GM18505 (cell line): ENCODE measurements at regions not wholly inside any gene's neighbourhood (a gene's known extent, or its start where the extent isn't known, plus 50 kb on each side); places are given as distances from the start of the nearest gene placed in this dataset.
A peak's percentile ranks its signal among the peaks of the same experiment; 100 is the strongest.

ENCODE experiments used
- ATAC-seq: cut with Tn5 transposase; IDR thresholded peaks from one replicate; pipeline ENCODE4 v1.9.1; 2021; ENCODE audit not compliant: unreplicated experiment
- POLR2A ChIP-seq: IDR thresholded peaks from 4 replicates; pipeline ENCODE4 v1.6.1; 2011; ENCODE audit warnings: borderline replicate concordance; ENCODE audit not compliant: insufficient read depth, insufficient read length; ENCODE audit errors: extremely low read depth

DNA sequence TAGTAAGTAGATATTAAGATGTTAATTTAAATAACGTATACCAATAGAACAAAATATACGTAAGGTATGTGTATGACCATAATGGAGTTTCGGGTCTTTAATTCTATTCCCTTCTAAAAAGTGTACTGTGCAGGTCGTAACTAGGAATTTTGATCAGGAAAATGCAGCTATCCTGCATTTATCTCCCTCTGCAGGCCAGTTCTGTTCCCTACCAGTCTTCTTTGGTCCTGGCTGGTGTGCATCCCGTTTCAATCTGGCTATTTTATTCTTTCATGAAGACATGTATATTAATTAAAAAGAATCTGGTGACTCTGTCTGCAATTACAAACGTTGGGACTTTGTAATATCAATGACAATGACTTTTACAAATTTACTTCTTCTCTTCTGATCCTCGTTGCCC, 534.1 kb upstream of the AADAT start:
- no peak for ATAC-seq
- no peak for TF ChIP-seq POLR2A

DNA sequence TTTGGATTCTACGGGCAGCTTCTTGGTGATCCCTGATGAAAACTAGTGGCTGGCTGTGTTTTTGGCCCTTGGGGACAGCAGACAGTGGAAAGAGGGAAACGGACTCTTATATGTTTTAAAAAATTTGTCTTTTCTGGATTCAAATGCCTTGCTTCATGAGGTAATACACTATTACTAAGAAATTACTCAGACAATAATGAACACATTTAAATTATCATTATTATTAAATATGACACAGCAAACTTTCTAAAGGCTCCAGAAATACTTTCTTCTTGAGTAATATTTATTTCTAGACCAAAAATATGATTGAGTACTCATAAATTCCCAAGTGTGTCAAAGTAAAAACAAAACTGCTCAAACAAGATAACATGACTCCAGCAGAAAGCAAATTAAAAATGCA, 520.7 kb upstream of the AADAT start:
- TF ChIP-seq POLR2A, result no peak
- ATAC-seq, result no peak

DNA sequence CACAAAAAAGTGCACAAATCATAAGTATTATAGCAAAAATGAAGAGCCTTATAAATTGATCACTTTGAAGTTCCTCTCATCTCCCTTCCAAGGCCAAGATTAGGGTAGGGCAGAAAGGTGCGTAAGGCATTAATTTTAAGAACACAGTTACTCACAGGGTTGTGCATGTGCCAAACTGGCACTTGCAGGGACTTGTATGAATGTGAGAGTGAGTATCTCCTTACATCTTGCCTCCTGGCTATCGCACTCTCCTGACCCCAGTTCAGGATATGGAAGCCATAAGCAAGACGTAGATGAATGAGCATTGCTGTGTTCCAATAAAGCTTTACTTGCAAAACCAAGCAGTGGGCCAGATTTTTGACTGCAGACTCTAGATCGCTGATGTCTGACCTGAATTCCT, 510.1 kb upstream of the AADAT start:
- TF ChIP-seq POLR2A, result no peak

DNA sequence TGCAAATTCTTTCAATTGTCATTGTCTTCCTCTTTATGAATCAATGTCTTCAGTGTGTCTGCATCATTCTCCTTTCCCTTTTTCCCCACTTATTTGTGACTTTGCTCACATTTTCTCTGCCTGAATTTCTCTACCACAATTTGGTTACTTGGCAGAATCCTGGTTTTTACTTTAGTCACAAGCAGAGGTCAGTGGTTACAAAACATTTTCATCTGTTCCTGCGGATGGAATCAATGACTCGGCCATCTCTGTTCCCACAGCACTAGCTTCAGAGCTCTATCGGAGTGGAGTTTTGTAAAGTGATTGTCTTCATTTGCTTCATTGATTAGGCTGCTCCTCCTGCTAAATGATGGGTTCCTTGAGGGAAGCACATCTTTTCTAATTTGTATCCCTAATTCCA, 501.3 kb upstream of the AADAT start:
- TF ChIP-seq POLR2A, result no peak
- no peak for ATAC-seq

More for the DNA sequence above, 510.1 kb upstream of the AADAT start:
- no peak for ATAC-seq

DNA sequence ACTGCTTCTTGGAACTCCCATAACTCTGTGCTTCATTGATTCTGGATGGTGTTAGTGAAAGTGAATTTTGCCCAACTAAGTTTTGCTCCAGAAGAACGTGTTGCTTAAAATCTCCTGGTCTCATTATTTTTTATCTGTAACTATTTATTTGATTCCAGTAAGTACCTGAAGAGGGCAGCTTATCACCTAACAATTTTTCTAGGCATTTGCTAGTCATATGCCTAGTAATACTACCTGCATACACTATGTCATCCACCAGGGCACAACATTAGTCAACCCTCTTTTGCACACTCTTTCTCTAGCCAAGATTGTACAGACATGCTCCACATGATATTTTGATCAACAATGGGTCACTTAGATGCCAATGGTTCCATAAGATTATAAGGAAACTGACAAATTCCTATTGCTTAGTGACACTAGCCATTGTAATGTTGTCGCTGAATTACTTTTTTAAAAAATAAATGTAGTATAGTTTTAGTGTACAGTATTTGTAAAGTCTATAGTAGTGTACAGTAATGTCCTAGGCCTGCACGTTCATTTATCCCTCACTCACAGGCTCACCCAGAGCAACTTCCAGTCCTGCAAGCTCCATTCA, 499.9 kb upstream of the AADAT start:
- TF ChIP-seq POLR2A, result no peak
- peak; percentile 96 for ATAC-seq

DNA sequence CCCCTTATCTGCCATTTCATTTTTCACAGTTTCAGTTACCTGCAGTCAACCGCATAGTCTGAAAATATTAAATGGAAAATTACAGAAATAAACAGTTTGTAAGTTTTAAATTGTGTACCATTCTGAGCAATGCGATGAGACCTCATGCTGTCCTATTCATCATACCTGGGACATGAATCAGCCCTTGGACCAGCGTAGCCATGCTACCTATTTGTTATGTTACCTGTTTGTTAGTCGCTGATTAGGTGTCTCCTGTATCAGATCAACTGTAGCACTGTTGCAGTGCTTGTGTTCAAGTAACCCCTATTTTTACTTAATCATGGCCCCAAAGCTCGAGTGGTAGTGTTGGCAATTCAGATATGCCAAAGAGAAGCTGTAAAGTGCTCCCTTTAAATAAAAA, 492.2 kb upstream of the AADAT start:
- TF ChIP-seq POLR2A, result no peak
- ATAC-seq, result no peak

DNA sequence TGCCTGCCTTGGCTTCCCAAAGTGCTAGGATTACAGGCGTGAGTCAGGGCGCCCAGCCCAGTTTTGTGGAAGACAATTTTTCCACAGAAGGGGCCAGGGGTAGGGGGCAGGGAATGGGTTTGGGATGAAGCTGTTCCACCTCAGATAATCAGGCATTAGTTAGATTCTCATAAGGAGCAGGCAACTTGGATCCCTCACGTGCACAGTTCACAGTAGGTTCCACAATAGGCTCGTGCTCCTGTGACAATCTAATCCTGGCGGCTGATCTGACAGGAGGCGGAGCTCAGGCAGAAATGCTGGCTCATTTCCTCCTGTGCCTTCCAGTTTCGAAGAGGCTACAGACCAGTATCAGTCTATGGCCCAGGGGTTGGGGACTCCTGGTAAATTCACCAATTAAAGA, 491.6 kb upstream of the AADAT start:
- ATAC-seq, result no peak
- no peak for TF ChIP-seq POLR2A

DNA sequence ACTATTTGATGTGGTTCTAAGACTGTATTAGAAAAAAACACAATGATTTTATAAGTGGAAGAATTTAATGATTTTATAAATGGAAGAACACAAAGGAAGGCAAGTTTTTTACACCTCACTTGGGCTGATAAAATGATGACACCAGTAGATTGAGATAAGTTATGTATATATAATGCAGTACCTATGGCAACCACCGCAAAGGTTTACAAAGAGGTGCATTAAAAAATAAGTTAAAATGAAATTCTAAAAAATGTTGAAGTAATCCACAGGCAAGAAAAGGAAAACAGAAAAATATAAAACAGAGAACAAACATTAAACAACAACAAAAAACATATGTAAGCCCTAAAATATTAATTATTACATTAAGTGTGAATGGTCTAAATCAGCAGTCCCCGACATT, 490.9 kb upstream of the AADAT start:
- TF ChIP-seq POLR2A, result no peak
- no peak for ATAC-seq

DNA sequence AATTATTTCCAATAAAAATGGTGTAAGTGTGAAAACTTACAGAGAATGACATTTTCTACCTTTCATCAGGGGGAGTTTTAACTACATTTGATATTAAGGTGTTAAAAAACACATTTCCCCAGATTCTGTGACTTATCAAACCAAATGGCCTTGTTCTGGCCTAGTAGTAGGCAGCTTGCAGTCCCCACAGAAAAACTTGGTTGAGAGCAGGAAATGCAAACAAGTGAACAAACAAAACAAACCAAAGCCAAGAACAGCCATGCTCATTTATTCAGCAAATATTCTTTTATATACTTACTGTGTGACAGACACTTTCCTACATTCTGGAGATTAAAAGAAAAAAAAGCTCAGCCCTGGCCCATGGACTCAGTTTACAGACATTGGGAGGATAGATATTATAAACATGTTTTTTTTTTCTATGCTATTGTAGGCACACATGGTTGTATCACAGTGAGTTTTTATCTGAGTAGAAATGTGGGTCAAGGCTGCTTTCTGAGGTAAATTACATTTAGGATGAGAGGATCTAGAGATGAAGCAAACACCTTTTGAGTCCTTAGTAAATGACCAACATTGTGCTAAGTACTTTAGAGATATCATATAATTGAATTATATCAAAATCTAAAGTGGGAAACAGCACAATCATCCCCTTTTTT, 449.2 kb upstream of the AADAT start:
- ATAC-seq, result no peak
- no peak for TF ChIP-seq POLR2A

DNA sequence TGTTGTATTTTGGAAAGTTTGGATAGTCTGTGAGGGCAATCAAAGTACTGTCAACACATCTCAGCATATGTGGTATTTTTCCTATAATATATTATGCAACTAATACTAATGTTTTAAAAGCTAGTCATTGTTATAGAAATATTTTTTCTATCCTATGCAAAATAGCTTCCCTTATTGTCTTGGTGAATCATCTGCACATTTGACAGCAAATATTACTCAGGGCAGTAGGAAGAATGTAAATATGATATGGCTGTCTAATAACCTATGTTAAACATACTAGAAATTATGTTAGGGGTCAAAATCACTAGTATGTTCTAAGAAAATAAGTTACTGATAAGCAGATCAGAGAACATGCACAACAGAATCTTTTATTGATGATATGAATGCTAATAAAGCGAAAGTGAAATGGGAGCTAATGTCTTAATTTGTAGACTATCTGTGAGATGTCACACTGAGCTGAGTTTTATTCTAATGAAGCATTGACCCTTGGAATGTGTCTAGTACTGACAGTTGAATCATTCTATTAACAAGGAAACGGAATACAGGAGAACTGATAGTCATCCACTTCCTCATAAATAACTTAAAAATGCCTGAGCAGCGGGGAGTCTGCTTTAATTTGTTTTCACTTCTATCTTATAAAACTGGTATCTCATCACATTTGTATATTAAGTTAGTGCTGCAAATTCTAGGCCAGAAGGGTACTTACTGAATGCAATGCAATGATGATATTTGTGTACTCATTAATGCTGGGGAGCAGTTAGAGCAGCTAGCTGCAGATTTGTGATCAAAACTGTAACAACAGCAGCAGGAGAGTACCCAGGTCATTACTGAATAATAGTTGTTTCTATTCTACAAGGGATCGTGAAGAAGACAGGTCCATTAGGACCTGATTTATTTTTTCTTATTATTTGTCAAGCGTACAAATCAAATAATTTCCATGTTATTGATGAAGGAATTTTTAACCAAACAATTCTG, 440.3 kb upstream of the AADAT start:
- no peak for TF ChIP-seq POLR2A
- ATAC-seq, result no peak

DNA sequence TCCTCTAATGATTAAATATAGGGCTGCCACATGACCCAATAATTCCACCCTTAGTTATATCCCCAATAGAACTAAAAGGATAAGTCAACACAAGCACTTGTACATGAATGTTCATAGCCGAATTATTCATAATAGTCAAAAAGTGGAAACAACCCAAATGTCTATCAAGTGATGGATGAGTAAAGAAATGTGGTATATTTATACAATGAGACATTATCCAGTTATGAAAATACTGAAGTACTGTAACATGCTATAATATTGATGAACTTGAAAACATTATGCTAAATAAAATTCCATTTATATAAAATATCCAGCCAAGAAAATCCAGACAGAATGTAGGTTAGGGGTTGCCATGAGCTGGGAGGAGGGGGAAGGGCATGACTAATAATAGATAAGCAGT, 436.7 kb upstream of the AADAT start:
- no peak for TF ChIP-seq POLR2A

DNA sequence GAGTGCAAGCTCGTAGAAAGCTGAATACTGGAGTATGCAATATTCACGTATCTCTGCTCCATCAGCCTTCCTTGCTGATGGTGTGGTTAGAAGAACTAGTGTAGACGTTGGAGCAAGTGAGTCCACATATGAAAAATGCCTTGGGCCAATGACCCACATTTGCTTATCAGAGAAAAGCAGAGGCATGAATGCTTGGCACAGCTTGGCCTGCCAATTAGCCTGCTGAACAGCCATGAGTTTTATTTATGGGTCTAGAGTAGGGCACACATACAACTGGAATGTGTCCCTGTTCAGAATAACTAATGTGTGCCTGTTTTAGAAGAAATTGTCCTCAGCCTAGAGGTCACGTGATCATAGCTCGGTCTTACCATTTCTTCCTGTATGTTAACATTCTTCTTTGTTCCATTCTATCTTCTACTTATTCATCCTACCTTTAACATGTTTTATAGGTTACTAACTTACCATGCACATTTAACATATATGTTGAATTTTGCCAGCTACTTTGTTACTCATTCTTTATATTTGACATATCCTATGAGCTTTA, 432.7 kb upstream of the AADAT start:
- ATAC-seq, result no peak
- TF ChIP-seq POLR2A, result no peak

More for the DNA sequence above, 436.7 kb upstream of the AADAT start:
- no peak for ATAC-seq

DNA sequence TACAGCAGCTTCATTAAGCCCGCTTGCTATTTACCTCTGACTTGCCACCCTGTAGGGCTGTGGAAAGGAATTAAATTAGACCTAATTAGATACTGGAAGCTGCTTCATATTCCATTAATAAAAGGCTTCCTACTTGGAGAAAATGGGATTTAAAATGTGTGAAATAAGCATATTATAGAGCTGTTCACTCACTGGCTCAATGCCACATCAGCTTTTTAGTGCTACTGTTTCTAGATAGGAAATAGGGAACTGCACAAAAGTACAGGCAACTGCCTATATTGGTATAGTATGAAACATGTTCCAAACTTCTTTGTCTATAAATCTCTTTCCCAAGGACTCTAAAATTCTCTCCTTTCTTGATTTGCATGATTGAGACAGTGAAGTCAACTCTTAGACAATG, 407.9 kb upstream of the AADAT start:
- ATAC-seq, result no peak
- no peak for TF ChIP-seq POLR2A

DNA sequence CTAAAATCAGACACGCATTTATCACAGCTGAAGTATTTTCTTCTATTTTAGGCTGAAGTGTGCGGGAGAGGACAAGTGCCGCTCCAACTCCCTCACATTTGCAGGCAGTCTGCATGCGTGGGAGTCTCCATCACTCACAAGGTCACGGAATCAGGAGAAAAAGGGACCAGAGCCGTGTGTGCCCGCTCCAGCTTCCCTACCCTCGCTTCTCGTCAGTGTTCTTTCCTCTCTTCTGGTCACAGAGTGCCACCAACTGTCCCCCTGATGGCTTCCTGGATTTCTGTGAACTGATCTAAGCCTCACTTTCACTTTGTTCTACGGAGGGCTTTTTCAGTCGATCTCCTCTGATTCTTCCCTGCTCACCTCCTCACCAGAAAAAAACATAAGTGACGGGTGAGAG, 407.4 kb upstream of the AADAT start:
- peak; percentile 59 for ATAC-seq

DNA sequence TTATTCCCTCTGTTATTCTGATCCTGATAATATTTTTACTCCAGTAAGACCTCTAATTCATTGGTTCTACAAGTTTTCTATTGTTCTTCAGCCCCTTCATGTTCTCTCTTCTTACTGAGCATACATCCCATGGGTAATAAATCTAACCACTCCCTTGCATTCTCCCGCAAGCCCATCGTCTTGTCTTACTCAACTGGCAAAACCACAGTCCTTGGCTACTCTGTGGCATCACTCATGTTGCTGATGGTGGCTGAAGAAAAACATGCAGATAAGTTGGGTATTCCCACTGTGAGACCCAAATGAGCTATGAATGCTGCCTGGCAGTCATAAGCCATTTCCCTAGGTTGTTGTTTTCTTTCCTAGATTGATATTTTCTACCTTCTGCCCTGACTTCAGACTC, 402.2 kb upstream of the AADAT start:
- ATAC-seq, result no peak
- TF ChIP-seq POLR2A, result no peak

More for the DNA sequence above, 407.4 kb upstream of the AADAT start:
- TF ChIP-seq POLR2A, result no peak
